ENCODE measurements at regions not wholly inside any gene's neighbourhood (a gene's known extent, or its start where the extent isn't known, plus 50 kb on each side); places are given as distances from the start of the nearest gene placed in this dataset.

- TF ChIP-seq, protein P1, sequence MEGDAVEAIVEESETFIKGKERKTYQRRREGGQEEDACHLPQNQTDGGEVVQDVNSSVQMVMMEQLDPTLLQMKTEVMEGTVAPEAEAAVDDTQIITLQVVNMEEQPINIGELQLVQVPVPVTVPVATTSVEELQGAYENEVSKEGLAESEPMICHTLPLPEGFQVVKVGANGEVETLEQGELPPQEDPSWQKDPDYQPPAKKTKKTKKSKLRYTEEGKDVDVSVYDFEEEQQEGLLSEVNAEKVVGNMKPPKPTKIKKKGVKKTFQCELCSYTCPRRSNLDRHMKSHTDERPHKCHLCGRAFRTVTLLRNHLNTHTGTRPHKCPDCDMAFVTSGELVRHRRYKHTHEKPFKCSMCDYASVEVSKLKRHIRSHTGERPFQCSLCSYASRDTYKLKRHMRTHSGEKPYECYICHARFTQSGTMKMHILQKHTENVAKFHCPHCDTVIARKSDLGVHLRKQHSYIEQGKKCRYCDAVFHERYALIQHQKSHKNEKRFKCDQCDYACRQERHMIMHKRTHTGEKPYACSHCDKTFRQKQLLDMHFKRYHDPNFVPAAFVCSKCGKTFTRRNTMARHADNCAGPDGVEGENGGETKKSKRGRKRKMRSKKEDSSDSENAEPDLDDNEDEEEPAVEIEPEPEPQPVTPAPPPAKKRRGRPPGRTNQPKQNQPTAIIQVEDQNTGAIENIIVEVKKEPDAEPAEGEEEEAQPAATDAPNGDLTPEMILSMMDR (IDR thresholded peaks at IDR 0.05): no peak
- no peak for TF ChIP-seq POLR2A (IDR thresholded peaks at IDR 0.05)
These were observed 153.3 kb upstream of the TBL1X start for GRCh38 chrX:9311421-9312160.
